ENCODE measurements at regions not wholly inside any gene's neighbourhood (a gene's known extent, or its start where the extent isn't known, plus 50 kb on each side); places are given as distances from the start of the nearest gene placed in this dataset.

GRCh38 chr3:153268564-153269279, 106.7 kb downstream of the RAP2B start:
- no peaks in the 10 kb centered on the region for H3K27me3 Mint-ChIP-seq (ENCODE audit: unreplicated experiment)
- no peaks in the 10 kb centered on the region for H3K9me3 Mint-ChIP-seq (ENCODE audit: unreplicated experiment)
- TF ChIP-seq CTCF (IDR thresholded peaks at IDR 0.05; ENCODE audit: partially characterized antibody, unreplicated experiment) = no peak
- no peaks in the 10 kb centered on the region for H3K4me1 Mint-ChIP-seq (ENCODE audit: low read depth, unreplicated experiment)
- no peak overlapping the region for H3K27ac Mint-ChIP-seq (ENCODE audit: unreplicated experiment)
- no peak for DNase-seq
- no peaks in the 10 kb centered on the region for H3K36me3 Mint-ChIP-seq (ENCODE audit: unreplicated experiment)
- no peak overlapping the region for H3K4me3 Mint-ChIP-seq (ENCODE audit: unreplicated experiment)

GRCh38 chr3:153269730-153270129, 107.7 kb downstream of the RAP2B start:
- Mint-ChIP-seq H3K27ac (ENCODE audit: unreplicated experiment) (no peak overlapping the region), H3K27me3 (ENCODE audit: unreplicated experiment) (no peaks in the 10 kb centered on the region), H3K9me3 (ENCODE audit: unreplicated experiment) (no peaks in the 10 kb centered on the region), H3K36me3 (ENCODE audit: unreplicated experiment) (no peaks in the 10 kb centered on the region), H3K4me1 (ENCODE audit: low read depth, unreplicated experiment) (no peaks in the 10 kb centered on the region), H3K4me3 (ENCODE audit: unreplicated experiment) (no peak overlapping the region)
- DNase-seq = no peak
- no peak for TF ChIP-seq CTCF (IDR thresholded peaks at IDR 0.05; ENCODE audit: partially characterized antibody, unreplicated experiment)

GRCh38 chr3:153273217-153273616, 111.2 kb downstream of the RAP2B start:
- Mint-ChIP-seq H3K9me3 (ENCODE audit: unreplicated experiment) (no peaks in the 10 kb centered on the region), H3K36me3 (ENCODE audit: unreplicated experiment) (no peaks in the 10 kb centered on the region), H3K4me1 (ENCODE audit: low read depth, unreplicated experiment) (no peaks in the 10 kb centered on the region), H3K27me3 (ENCODE audit: unreplicated experiment) (no peaks in the 10 kb centered on the region), H3K4me3 (ENCODE audit: unreplicated experiment) (no peak overlapping the region), H3K27ac (ENCODE audit: unreplicated experiment) (no peak overlapping the region)
- DNase-seq = no peak
- TF ChIP-seq CTCF (IDR thresholded peaks at IDR 0.05; ENCODE audit: partially characterized antibody, unreplicated experiment) = no peak

GRCh38 chr3:153273767-153274435, 111.9 kb downstream of the RAP2B start:
- Mint-ChIP-seq H3K9me3 (ENCODE audit: unreplicated experiment) (no peaks in the 10 kb centered on the region), H3K36me3 (ENCODE audit: unreplicated experiment) (no peaks in the 10 kb centered on the region), H3K4me3 (ENCODE audit: unreplicated experiment) (no peak overlapping the region), H3K27me3 (ENCODE audit: unreplicated experiment) (no peaks in the 10 kb centered on the region), H3K27ac (ENCODE audit: unreplicated experiment) (no peak overlapping the region), H3K4me1 (ENCODE audit: low read depth, unreplicated experiment) (no peaks in the 10 kb centered on the region)
- no peak for TF ChIP-seq CTCF (IDR thresholded peaks at IDR 0.05; ENCODE audit: partially characterized antibody, unreplicated experiment)
- no peak for DNase-seq

- H3K4me1 Mint-ChIP-seq (ENCODE audit: low read depth, unreplicated experiment) = no peaks in the 10 kb centered on the region
- TF ChIP-seq CTCF (IDR thresholded peaks at IDR 0.05; ENCODE audit: partially characterized antibody, unreplicated experiment) = no peak
- no peaks in the 10 kb centered on the region for H3K9me3 Mint-ChIP-seq (ENCODE audit: unreplicated experiment)
- H3K27me3 Mint-ChIP-seq (ENCODE audit: unreplicated experiment) = no peaks in the 10 kb centered on the region
- DNase-seq = no peak
- no peak overlapping the region for H3K27ac Mint-ChIP-seq (ENCODE audit: unreplicated experiment)
- H3K4me3 Mint-ChIP-seq (ENCODE audit: unreplicated experiment) = no peak overlapping the region
- no peaks in the 10 kb centered on the region for H3K36me3 Mint-ChIP-seq (ENCODE audit: unreplicated experiment)
Measured at GRCh38 chr3:153274561-153274960, 112.5 kb downstream of the RAP2B start.
